ENCODE measurements at regions not wholly inside any gene's neighbourhood (a gene's known extent, or its start where the extent isn't known, plus 50 kb on each side); places are given as distances from the start of the nearest gene placed in this dataset.
"Not testable (repeated sequence)": the region's sequence is repeated elsewhere in the genome, so short reads cannot be mapped to it uniquely, and the experiment has no call there.

DNA sequence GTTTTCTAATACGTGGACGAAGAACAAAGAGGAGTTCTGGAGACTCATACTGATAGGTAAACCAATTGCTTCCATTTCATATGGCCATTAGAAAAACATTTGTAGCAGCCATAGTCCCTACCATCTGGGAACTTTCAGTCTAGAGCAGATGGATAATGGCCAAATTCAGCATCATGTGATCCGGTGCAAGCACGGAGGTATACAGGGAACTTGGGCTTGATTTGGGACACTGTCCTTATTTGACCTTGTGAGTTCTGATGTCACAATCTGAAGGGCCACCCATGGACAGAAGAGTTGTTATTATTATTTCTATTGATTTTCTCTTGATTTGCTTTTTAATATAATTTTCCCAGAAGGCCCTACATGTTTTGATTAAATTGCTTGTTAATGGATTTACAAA is 154.6 kb upstream of the ZNF267 start:
- DNase-seq (ENCODE audit: low read depth in 3 of 3, low spot score in 2 of 3) = no peak

DNA sequence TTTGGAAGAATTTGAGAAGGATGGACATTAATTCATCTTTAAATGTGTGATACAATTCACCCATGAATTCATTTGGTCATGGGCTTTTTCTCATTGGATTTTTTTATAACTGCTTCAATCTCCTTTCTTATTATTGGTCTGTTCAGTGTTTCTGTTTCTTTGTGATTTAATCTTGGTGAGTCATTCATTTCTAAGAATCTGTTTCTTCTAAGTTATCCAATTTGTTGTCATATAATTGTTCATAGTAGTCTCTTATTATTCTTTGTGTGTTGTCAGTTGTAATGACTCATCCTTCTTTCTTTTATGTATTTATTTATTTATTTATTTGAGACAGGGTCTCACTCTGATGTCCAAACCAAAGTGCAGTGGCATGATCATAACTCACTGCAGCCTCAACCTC is 146.1 kb upstream of the ZNF267 start:
- DNase-seq (ENCODE audit: low read depth in 3 of 3, low spot score in 2 of 3) = no peak

- no peak for DNase-seq (ENCODE audit: low read depth in 3 of 3, low spot score in 2 of 3)
Observed at GRCh38 chr16:31734265-31734664, 139.3 kb upstream of the ZNF267 start.

DNA sequence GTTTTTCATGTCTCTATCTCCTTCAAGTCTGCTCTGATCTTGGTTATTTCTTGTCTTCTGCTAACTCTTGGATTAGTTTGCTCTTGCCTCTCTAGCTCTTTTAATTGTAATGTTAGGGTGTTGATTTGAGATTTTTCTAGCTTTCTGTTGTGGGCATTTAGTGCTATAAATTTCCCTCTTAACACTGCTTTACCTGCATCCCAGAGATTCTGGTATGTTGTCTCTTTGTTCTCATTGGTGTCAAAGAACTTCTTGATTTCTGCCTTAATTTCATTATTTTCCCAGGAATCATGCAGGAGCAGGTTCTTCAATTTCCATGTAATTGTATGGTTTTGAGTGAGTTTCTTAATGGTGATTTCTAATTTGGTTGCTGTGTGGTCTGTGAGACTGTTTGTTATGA is 128.5 kb upstream of the ZNF267 start:
- not testable (repeated sequence) for DNase-seq (ENCODE audit: low read depth in 3 of 3, low spot score in 2 of 3)

- DNase-seq (ENCODE audit: low read depth in 3 of 3, low spot score in 2 of 3) = no peak
Observed at GRCh38 chr16:31745900-31746299, 127.7 kb upstream of the ZNF267 start.

- DNase-seq (ENCODE audit: low read depth in 3 of 3, low spot score in 2 of 3) = no peak
Observed at GRCh38 chr16:31754998-31755615, 118.5 kb upstream of the ZNF267 start.

- no peak for DNase-seq (ENCODE audit: low read depth in 3 of 3, low spot score in 2 of 3)
Observed at GRCh38 chr16:31764103-31764502, 109.5 kb upstream of the ZNF267 start.

- DNase-seq (ENCODE audit: low read depth in 3 of 3, low spot score in 2 of 3) = no peak
Observed at GRCh38 chr16:31767267-31767666, 106.3 kb upstream of the ZNF267 start.

GRCh38 chr16:31780342-31780741 is 93.3 kb upstream of the ZNF267 start:
- no peak for DNase-seq (ENCODE audit: low read depth in 3 of 3, low spot score in 2 of 3)

GRCh38 chr16:31785126-31785525 is 88.5 kb upstream of the ZNF267 start:
- no peak for DNase-seq (ENCODE audit: low read depth in 3 of 3, low spot score in 2 of 3)

DNA sequence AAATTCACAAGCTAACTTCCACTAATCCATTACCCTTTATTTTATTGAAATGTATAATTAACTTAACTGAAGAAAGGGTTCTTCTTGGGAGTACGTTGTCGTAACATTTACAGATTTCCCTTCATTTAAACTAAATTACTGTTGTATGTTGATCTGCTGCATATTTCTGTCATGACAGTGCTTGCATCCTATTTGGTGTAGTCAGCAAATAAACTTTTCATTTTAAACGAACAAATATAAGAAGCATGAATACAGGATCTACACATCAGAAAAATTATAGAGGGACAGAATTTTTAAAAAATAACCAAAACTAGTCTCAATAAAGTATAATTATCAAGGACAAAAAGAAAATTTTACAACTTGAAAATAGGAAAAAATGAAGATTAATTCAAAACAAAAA is 66.5 kb upstream of the ZNF267 start:
- DNase-seq (ENCODE audit: low read depth in 3 of 3, low spot score in 2 of 3) = no peak

DNA sequence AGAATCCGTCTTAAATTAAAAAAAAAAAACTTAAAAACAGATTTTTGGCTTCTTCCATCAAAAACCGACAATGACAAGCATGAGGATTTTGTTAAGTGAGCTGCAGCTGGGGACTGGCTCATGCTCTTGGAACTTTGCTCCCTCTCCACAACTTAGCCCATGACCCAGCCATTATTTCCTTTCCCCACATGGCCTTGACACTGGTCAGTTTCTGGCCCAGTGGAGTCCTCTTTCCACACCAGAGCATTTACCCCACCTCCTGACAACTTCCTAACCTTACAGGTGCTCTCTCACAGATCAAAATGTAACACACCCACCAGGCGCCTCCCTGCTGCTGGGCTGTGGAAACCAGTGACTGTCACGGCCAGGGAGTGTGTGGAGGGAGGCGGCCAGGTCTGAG is 62.7 kb upstream of the ZNF267 start:
- DNase-seq (ENCODE audit: low read depth in 3 of 3, low spot score in 2 of 3) = no peak

DNA sequence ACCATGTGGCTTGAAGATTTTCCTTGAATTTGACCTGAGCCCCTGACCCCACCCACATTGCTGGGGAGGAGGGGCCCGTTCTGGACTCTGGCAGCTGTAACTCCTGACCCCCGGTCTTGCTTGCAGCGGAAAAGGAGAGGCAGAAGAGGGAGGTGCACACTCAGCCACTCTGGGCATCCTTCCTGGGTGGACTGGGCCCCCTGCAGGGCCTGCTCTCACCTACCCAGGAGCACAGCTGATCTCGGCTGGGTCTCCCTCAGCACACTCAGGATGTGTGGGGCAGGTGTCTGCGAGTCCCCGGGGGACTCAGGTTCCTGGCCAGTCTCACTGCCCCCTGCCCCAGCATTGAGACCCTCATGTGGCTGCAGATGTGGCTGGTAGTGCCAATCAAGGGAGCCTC is 57.5 kb upstream of the ZNF267 start:
- DNase-seq (ENCODE audit: low read depth in 3 of 3, low spot score in 2 of 3) = not testable (repeated sequence)

DNA sequence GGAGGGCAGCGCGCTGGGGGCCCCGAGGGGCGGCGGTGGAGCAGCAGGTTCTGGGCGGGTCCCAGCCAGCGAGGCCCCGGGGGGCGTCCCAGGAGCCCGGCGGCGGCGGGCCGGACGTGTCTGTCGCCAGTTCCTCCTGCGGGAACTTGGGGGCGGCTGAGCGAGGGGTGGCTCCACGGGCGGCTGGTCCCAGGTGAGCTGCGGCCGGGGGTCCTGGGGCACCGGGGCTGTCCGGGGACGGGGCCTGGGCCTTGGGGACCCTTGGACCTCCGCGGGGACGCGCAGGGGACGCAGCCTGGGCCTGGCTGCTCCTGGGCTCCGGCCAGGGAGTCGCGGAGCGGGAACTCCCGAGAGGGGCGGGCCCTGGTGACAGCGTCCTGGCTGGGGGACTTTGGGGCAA is 54.2 kb upstream of the ZNF267 start:
- DNase-seq (ENCODE audit: low read depth in 3 of 3, low spot score in 2 of 3) = no peak

- DNase-seq (ENCODE audit: low read depth in 3 of 3, low spot score in 2 of 3) = no peak
Observed at GRCh38 chr16:31819948-31820347, 53.7 kb upstream of the ZNF267 start.

All from right renal cortex interstitium (tissue), 3 donors.